Activated T-cell treated with anti-CD3 and anti-CD28 coated beads for 4 hours (primary cell): ENCODE measurements at regions not wholly inside any gene's neighbourhood (a gene's known extent, or its start where the extent isn't known, plus 50 kb on each side); places are given as distances from the start of the nearest gene placed in this dataset.

Experiments used
- DNase-seq: peaks from one replicate; pipeline ENCODE4 v3.0.0-alpha.2; 2020

DNA sequence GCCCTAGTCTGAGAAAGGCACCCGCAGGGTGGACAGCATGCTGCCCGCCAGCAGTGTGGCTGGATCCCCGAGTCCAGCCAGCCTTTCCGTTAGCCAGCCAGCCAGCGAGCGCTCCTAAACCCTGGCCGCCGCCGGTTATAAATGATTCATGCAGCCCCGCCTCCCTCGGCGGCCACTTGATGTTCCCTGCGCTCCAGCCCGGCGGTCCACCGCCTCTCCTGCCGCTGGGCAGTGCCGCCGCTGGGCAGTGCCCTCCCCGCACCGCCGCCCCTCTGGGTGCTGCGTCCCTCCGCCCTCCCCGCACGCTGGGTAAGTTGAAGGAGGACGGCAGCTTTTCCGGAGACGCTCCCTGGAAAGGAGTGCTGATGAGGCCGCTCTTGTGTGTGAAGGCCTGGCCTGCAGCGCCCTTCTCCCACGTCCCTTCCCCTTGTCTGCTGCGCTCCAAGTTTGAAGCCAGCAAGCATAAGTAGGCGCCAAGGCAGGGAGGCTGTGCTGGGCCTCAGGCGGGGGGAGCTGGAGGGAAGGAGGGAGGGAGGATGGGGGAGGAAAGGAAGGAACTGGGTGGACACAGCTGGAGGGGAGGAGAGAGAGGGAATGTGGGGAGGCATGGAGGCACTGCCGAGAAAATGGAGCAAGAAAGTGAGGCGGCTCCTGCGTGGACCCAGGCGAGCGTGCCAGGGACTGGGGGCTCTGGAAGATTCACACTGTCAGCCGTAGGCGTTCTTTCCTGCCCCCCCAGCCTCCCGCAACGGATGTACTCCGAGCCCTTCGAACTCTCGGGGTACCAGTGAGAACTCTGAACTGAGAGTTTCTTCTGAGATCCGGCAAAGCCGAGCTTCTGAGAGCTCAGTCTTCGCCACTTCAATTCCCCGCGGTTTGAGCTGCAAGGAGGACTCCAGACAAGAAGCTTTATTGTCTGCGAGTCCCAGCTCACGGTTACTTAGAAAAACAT lies 131.9 kb downstream of the GLI2 start:
- no peak for DNase-seq

DNA sequence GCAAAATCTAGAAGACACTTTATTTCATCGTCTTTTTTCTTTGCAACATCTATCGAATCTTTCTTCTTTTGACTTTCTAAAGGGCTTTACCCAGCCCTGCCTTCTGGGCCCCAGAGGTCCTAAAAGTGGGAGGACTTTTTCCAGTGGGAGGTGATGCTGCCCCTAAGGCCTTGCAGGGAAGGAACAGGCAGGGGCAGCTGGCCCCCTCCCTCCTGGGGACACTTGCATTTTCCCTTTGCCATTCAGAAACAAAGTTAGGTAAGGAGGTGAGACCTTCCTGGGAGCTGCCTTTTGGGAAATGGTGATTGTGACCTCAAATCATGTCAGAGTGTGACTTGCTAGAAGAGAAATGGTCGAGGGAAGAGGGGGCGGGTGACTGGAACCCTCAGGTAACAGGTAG lies 132.7 kb downstream of the GLI2 start:
- DNase-seq = no peak

DNA sequence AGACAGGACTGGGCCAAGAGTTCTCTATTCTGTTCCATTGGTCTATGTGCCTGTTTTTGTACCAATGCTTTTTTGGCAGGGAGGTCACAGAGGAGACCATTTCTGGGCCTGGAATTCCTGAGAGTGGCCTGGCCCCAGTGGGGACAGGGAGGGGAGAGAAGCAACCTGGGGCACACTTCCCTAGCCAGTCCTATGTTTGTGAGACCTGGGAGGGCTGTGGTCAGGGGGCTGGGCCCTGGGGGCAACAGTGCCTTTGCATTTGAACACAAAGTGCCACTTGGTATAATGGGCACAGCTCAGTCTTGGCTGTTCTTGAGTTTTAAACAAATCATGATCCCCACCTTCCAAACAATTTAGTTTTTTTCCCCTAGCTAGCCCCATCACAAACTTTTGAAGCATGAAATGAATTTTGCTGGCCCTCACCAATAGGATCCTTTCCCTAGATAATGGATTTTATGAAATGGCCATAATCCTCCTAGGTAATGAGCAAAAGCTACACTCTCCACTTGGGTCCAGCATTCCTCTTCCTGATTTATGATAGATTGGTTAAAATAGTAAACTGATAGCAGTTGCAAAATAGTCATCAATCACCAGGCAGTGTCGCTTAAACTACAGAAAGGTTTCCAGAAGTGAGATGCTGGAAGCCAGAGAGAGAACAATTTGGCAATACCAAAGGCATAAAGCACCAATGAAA lies 133.5 kb downstream of the GLI2 start:
- no peak for DNase-seq

DNA sequence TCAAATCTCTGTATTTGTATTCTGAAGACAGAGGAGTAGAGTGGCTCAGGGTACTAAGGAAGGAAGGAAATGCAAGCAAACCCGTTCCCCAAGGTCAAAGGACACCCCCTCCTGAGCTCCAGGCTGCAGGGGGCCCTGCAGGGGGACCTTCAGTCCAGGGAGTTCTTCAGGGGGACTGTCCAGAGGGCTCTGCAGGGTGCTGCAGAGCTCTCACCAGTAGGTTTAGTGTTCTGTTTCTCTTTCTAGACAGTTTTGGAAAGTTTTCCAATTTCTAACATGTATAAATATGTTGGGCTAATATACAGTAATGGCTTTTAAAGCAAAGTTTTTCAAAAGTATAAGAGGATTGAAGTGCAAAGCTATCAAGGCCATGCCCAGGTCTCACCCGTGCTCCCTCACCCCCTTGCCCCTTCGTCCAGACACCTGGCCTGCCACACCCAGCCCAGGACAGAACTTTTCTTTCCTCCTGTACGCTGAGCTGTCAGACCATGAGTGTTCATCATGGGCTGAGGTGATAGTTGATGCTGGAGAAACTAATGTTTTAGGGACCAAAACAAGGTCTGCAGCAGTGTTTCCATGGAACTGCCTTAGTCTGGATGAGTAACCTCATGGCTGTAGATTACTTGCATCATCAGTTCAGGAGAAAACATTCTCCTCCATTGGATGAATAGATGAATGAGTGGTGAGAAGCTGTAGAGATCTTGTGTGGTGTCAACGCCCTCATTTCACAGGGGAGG lies 134.2 kb downstream of the GLI2 start:
- no peak for DNase-seq

DNA sequence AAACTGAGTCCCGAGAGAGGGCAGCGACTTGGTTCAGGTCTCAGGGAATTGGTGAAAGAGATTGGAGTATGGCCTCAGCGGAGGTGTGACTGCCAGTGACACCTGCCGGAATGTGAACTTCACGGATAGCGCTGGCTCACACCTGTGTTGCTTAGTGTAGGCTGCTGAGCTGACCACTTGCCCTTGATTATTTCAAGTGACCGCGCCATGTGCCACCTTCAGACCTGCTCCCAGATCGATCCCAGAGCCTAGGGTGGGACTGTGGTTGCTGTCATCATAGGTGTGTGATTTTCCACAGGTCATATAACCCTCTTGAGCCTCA lies 134.8 kb downstream of the GLI2 start:
- no peak for DNase-seq

DNA sequence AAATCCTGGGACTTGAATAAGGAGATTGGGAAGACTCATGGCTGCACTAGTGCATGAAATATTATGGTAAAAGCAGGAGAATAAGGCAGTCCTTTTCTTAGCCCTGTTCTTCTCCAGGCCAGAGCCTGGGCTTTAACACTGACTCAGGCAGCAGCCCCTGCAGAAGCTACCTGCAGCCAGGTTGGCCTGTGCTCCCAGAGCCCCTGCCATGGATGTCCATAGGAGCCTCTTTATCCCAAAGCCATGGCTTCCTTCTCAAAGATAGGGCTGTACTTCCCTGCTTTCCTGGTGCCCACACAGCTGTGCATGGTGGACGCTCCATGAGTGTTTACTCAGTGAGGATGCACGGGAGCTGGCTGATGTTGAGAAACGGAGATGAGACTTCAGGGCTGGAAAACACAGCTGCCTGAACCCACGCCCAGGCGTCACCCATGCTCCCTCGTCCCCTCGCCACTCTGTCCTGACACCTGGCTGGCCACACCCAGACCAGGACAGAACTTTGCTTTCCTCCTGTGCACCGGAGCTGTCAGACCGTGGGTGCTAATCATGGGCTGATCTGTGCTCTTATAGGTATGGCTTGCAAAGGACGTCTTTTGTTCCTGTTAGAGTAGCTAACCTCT lies 135.5 kb downstream of the GLI2 start:
- no peak for DNase-seq

DNA sequence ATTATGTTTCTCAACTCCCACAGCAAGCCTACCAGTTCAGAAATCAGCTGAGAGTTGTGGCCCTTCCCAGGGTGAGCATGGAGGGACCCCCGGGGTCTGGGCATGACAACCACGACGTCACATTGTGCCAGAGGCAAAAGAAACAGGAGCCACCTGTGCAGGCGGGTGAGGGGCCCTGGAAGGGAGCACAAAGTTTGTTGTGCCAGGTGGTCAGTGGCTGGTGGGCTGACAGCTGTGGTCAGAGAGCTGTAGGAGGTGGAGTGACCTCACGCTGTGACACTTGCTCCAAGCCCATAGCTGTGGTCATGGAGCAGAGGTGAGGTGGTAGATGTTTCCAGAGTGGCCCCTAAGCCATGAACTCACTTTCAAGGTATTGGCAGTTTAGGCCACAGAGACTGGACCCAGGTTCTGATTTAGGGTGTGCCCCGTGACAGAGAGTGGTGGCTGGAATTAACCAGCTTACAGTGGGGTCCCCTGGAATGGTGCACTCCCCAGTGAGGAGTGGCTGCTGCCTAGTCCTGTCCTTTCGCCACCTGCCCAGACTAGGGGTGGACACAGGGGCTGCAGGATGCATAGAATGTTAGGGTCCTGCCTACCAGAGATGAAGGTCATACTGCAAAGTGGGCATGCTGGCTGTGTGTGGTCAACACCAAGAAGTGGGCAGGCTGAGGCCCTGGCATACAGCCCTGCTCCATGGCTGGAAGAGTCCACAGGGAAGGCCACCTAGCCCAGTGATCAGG lies 136.4 kb downstream of the GLI2 start:
- no peak for DNase-seq

DNA sequence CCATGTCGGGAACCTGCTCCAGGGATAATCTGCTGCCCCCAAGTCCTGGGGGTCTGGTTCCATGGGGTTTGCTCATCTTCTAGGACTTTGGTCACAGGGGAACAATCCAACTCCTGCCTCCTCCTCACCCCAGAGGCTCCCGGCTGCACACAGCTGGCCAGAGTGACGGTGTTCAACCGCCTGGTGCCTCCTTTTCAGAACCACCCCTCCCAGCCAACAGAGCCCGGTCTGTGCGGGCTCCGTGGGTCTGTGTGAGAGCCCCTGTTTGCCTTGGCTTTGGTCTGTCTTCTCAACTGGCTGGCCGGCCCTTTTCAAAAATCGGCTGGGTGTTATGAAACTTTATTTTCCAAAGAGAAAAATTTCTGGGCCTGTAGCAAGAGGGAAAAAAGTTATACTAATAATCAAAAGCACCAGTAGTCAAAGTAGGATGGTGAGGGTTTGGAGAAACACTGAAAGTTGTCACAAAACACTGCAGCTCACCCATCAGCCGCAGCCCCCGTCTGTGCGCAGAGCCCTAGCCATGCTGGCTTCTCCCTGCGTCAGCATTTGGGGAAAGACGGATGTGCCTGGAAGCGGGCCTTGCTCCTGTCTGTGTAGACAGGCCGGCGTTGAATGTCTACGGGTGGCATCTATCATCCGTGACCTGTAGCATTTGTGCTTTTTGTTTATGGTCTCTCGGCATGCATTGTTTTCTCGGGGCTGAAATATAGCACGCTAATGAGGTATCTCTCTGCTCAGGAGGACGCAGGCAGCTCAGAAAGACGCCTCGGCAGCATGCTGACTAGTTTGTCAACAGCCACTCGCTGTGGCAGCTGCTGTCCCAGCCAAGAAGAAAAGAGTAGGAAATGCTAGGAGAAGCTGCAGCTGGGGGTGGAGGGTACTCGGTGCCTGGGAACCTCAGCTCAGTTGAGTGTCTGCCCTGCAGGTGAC lies 138.6 kb downstream of the GLI2 start:
- DNase-seq = no peak

DNA sequence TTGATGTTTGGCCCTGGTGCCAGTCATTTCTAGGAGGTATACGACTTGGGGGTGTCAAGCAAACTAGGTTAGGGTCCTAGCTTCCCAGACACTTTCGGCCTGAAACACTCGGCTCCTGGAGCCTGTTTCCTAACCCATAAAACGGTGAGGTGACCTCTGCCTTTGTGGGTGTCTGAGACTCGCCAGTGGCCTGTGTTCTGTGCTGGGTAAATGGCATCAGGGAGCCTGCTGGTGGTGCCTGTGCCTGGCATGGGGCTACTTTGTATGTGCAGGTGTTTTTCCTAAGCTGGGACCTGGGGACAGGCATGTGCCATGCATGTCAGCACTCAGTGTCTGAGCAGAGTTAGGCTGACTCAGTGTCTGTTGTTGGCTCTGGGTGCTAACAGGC lies 139.2 kb downstream of the GLI2 start:
- no peak for DNase-seq

DNA sequence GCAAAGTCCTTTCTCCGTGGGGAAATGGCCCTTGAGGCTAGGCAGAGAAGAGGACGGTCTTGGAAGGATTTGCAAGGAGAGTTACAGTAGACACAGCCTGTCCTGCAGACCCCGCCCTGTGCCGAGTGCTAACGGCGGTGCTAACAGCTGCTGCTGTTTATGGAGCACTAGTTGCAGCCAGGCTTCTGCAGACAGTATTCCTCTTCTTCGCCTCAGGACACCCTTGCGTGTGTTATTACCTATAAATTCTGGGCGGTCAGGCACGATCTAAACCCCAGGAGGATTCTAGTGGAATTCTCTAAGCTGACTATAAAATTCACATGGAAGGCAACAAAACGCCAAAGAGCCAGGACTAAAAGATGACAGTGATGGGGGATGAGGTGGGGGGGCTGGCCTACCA lies 139.8 kb downstream of the GLI2 start:
- DNase-seq = no peak

DNA sequence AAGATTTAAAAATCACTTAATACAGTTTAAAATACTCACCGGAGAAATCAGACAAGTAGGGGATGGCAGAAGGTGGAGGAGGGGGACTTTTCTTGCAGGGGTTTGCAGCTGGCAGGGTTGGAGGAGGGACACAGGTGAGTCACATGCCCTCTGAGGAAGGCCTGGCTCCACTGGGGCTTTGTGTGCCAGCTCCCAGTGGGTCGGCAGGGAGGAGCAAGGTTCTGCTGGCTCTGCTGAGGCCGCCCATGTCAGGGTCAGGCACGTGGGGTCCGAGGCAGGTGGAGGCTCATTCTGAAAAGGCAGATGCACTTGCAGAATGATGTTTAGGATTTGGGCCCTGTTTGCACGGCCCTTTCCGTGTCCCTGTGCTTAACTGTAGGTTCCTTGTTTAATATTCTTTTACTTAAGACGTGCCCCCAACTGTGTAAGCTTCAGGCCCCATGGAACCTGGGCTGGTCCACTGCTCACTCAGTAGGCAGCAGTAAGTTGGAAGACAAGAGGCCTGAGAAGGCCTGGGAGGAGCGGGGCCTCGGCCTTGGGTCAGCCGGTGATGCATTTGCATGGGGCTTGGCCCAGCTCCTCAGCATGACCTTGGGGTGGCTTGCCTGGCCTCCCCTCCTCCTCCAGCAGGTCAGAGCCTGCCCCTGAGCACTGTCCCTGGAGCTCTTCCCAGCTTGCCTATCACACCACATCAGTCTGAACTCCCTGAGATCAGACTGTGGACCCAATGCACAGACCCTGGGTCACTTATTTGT lies 141.0 kb downstream of the GLI2 start:
- DNase-seq = no peak

DNA sequence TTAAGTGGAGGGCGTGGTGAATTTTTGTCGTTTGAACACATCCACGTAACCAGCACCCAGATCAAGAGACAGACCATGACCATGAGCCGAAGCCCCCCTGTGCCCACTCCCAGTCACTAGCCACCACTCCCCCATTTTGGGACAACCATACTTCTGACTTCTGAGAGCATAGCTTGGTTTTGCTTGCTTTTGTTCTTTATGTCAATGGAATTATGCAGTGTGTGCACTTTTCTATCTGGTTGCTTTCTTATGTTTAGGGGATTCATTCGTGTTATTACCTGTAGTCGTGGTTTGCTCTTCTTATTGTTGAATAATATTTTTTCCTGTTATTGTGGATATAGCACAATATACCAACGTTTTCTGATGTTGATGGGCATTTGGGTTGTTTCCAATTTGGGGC lies 141.7 kb downstream of the GLI2 start:
- no peak for DNase-seq

DNA sequence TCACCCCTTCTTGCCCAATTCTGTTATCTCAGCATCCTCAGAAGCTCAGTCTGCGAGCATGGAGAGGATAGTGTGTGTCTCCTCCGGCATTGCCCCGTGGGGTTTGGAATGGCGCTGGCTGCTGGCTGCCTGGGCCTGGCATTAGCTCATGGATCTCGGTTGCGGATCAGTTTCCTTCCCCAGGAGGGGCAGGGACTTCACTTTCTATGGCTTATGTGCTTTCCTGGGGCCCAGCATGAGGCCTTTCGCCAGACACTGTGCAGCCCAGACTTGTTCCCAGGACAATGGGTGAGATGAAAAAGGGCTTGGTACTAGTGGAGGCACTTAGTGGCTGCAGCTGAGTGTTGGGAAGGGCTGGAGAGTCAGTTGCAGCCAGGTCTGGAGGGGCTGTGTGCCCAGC lies 143.3 kb downstream of the GLI2 start:
- DNase-seq = no peak

DNA sequence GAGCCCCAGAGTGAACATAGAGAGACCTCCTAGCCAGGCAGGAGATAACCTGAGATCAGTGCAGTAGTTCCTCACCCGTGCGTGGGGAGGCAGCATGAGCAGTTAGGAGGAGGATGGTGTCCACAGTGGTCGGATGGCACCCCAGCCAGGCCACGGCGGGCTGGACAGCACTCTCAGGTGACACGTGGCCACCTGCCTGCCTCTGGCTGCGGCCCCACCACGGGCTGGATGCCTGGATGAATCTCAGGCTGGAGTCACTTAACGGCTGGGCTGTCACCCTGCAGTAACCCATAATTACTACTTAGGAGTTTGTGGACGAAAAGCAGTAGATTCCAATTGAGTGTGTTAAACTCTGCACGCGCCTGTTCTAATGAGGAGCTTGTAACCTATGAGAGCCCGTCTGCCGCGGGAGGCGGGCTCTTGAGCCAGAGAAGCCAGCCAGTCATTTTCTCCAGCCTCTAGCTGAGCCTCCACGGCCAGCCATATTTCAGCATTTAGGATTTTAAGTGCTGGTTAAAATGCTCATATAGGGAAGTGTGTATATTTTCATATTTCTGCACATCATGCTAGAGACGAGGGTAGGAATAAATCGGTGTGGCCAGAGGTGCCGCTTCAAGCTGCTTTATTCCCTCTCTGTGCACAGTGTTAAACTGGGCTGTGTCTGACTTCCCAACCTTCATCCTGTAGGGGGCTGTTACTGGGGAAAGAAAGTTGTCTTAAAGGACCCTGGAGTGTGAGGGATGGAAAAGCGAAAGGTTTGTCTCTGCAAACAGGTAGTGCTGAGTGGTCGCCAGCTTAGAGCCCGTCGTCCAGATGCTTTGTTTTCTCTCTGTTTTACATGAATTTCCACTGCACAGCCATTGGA lies 144.0 kb downstream of the GLI2 start:
- DNase-seq = no peak

DNA sequence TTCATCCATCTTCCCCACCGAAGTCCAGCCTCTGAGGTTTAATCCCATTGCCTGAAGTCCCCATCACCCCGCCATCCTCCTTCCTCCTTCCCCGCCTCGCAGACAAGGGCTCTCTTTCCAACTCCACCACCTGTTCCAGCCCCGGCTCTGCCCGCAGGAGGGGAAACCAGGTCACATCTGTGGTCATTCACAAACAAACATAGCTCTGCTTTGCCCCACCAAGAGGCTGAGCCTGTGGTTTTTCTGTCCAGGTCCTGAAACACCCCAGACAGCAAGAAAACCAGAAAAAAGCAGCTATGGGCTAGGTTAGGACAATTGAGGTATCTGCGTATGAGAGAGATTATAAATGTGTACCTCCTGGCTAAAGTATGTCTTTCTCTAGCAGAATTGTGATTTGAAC lies 144.7 kb downstream of the GLI2 start:
- no peak for DNase-seq

DNA sequence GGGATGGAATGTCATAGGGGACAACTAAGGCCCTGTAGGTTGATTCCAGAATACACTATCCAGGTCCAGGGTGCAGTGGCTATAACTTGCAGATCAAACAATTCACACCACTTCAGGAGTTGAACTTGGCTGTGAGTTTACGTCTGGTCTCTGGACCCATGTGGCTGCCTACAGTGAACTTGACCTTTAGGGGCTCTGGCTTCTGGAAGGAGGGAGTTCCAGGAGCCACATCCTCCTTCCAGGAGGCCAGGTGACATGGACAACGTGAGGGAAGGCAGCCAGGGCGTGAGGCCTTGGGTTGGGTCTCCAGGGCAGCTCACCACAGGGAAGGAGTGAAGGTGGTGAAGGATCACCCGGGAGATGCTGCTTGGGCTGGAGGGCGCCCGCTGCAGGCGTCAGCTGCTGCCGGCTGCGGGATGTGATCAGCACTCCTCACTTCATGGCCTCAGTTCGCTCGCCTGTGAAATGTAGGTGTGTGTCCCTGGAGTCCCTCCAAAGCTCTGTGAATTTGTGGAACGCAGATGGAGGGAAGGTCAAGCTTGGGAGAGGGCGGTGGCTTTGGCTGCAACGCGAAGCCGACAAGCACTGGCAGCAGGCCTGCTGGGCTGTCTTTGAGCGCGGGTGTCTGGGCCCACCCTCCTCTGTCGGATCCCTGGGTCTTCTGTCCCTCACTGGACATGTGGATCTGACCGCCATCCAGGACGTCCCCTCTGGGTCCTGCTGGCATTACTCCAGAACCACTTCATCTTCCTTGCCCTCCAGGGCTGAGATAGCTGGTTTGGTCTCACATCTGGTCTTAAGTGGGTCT lies 146.5 kb downstream of the GLI2 start:
- DNase-seq = no peak

DNA sequence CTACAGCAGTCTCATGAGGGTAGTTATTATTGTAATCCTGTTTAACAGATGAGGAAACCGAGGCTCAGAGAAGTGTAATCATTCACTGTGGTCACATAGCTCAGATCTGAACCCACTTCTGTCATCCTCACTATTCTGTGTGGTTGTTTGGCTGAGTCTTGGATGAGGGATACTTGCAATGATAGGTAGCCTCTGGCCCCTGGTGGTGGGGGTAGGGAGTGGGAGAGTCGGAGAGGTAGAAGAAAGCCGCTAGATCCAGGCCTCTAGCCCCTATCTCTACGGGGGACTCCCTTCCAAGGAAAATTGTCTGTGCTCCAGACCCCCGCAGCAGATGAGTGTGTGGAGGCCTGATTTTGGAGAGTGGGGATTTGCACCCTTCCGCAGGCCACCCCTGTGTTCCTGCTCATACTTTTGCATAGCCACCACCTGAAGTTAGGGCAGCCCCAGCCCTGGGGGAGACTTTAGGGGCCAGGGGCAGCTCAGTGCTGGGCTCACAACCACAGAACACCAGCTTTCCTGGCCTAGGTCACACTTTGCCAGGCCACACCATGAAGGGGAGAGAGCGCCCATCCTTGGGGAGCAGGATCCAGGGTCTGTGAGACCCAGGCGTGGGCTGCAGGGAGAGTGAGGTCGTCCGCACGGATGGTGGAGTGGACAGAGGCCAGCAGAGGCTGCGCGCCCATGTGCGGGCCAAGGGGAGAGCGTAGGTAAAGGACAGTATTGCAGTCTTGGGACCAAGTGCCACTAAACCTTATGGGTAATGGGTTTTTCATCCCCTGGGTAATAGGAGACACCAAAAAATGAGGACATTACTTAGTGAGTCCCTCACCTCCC lies 148.2 kb downstream of the GLI2 start:
- no peak for DNase-seq
